WTC11 (cell line): ENCODE measurements at regions not wholly inside any gene's neighbourhood (a gene's known extent, or its start where the extent isn't known, plus 50 kb on each side); places are given as distances from the start of the nearest gene placed in this dataset.

Source experiments
- ATAC-seq: fragments of 200-7000 bp; cut with Tn5 transposase; 2 replicates; pipeline ENCODE4 v1.10.0; 2021; ENCODE audit warnings: mild to moderate bottlenecking, moderate library complexity
- CTCF ChIA-PET: fragments of 300-600 bp; sonication (Branson Sonifier 250); formaldehyde crosslinking; loops from one replicate; lab custom pipeline; 2021; ENCODE audit warnings: antibody characterized with exemption; lab: Charles Lee
- POLR2A ChIA-PET: fragments of 350-600 bp; sonication (Branson Sonifier 250); formaldehyde crosslinking; loops from one replicate; lab custom pipeline; 2021; ENCODE audit warnings: antibody characterized with exemption; lab: Charles Lee
- DNase-seq: peaks from one replicate; pipeline ENCODE4 v3.0.0; 2021; ENCODE audit warnings: low spot score
- H3K27ac Mint-ChIP-seq: 2 replicates; pipeline ENCODE4 v1.8.0; 2021; ENCODE audit warnings: mixed read lengths
- H3K27me3 Mint-ChIP-seq: 2 replicates; pipeline ENCODE4 v1.8.0; 2021; ENCODE audit warnings: low read depth, mild to moderate bottlenecking, moderate library complexity, mixed read lengths
- H3K36me3 Mint-ChIP-seq: 2 replicates; pipeline ENCODE4 v1.8.0; 2021; ENCODE audit warnings: mixed read lengths
- H3K4me1 Mint-ChIP-seq: 2 replicates; pipeline ENCODE4 v1.8.0; 2022; ENCODE audit warnings: mixed read lengths
- H3K4me3 Mint-ChIP-seq: 2 replicates; pipeline ENCODE4 v1.8.0; 2021; ENCODE audit warnings: mild to moderate bottlenecking, moderate library complexity, mixed read lengths
- H3K9me3 Mint-ChIP-seq: 2 replicates; pipeline ENCODE4 v1.8.0; 2021; ENCODE audit warnings: mixed read lengths
- AR ChIP-seq: fragments of 250-450 bp; sonication (Bioruptor Pico); IDR thresholded peaks from 2 replicates; pipeline ENCODE4 v1.9.0; 2021; ENCODE audit warnings: mild to moderate bottlenecking
- ELF4 ChIP-seq: sonication (generic); formaldehyde crosslinking; IDR thresholded peaks from 2 replicates; pipeline ENCODE4 v1.8.1; 2022; ENCODE audit warnings: low read depth, mild to moderate bottlenecking, moderate library complexity, missing genetic modification reagents
- HMGA2 ChIP-seq: fragments of 250-450 bp; sonication (Bioruptor Pico); IDR thresholded peaks from 2 replicates; pipeline ENCODE4 v1.4.0; 2021; ENCODE audit warnings: mild to moderate bottlenecking, moderate library complexity
- NR3C1 ChIP-seq: sonication (generic); formaldehyde crosslinking; conservative IDR thresholded peaks from 2 replicates; pipeline ENCODE4 v1.8.1; 2023; ENCODE audit warnings: low read depth, mild to moderate bottlenecking, missing genetic modification reagents
- OVOL2 ChIP-seq: fragments of 250-450 bp; sonication (Bioruptor Pico); IDR thresholded peaks from 2 replicates; pipeline ENCODE4 v1.9.0; 2021; ENCODE audit warnings: mild to moderate bottlenecking, borderline replicate concordance
- ZNF423 ChIP-seq: fragments of 250-450 bp; sonication (Bioruptor Pico); IDR thresholded peaks from 2 replicates; pipeline ENCODE4 v2.1.2; 2022; ENCODE audit warnings: mild to moderate bottlenecking, moderate library complexity
- ZNF425 ChIP-seq: fragments of 250-450 bp; sonication (Bioruptor Pico); conservative IDR thresholded peaks from 2 replicates; pipeline ENCODE4 v1.9.0; 2021; ENCODE audit warnings: mild to moderate bottlenecking
- ZNF671 ChIP-seq: fragments of 250-450 bp; sonication (Bioruptor Pico); IDR thresholded peaks from 2 replicates; pipeline ENCODE4 v1.8.0; 2021; ENCODE audit warnings: mild to moderate bottlenecking
- TF ChIP-seq, protein P1 (sequence below): sonication (generic); formaldehyde crosslinking; IDR thresholded peaks from 2 replicates; pipeline ENCODE4 v1.8.0; 2023; ENCODE audit warnings: missing genetic modification reagents
- TF ChIP-seq, protein P2 (sequence below): sonication (generic); formaldehyde crosslinking; IDR thresholded peaks from 2 replicates; pipeline ENCODE4 v1.8.0; 2022; ENCODE audit warnings: mild to moderate bottlenecking, missing genetic modification reagents

GRCh38 chr14:51442513-51443175 lies 202.6 kb downstream of the TMX1 start (continued):
- TF ChIP-seq, protein P1, sequence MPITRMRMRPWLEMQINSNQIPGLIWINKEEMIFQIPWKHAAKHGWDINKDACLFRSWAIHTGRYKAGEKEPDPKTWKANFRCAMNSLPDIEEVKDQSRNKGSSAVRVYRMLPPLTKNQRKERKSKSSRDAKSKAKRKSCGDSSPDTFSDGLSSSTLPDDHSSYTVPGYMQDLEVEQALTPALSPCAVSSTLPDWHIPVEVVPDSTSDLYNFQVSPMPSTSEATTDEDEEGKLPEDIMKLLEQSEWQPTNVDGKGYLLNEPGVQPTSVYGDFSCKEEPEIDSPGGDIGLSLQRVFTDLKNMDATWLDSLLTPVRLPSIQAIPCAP (CRISPR knock-in tag) = no peak
- TF ChIP-seq, protein P2, sequence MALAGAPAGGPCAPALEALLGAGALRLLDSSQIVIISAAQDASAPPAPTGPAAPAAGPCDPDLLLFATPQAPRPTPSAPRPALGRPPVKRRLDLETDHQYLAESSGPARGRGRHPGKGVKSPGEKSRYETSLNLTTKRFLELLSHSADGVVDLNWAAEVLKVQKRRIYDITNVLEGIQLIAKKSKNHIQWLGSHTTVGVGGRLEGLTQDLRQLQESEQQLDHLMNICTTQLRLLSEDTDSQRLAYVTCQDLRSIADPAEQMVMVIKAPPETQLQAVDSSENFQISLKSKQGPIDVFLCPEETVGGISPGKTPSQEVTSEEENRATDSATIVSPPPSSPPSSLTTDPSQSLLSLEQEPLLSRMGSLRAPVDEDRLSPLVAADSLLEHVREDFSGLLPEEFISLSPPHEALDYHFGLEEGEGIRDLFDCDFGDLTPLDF (CRISPR knock-in tag) = no peak
- TF ChIP-seq ZNF425 (CRISPR knock-in tag) = no peak
- TF ChIP-seq, all 79 proteins: peak for 0

DNA sequence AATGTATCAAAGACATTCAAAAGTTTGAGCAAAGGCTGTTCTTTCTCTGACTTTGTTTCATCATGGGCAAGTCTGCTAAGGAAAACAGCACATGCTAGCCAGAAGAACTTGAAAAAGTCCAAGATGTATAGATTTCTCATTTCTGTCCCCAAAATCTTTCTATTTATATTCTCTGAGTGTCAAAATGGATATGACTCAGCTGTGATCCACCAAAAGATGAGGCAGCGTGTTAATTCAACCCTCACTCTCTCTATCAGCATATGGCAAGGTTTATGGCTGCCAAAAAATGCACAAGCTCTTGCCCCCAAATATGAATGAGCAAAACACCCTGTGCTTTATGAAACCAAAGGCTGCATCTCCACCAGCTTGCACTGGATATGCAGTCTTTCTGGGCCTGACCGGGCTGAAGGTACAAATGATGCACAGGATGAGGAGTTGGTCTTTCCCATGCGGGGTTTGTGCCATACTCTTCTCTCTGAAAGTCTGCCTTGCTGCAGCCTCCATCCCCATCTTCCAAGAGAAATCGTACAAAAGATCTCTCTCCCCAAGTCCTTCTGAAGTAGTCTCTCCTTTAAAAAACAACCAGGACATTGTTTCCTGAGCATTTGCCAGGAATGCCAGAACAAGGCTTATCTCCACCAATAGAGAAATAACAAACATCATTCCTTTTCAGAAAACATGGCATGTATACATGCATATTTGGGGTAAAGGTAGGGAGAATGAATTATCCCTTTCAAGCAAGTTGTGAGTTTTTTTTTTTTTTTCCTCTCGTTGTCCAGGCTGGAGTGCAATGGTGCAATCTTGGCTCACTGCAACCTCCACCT lies 203.4 kb downstream of the TMX1 start:
- no peak for ATAC-seq
- peaks cover 12% of the 10 kb centered on the region for H3K4me1 Mint-ChIP-seq
- ChIA-PET POLR2A (no interaction called here), CTCF (no interaction called here)
- no peak overlapping the region for H3K27ac Mint-ChIP-seq
- no peak for TF ChIP-seq OVOL2 (CRISPR knock-in tag)
- H3K36me3 Mint-ChIP-seq = no peaks in the 10 kb centered on the region
- no peak for DNase-seq
- peaks cover 23% of the 10 kb centered on the region for H3K27me3 Mint-ChIP-seq
- no peak overlapping the region for H3K4me3 Mint-ChIP-seq
- H3K9me3 Mint-ChIP-seq = no peaks in the 10 kb centered on the region

- no peak for DNase-seq
- TF ChIP-seq ZNF671 (no peak), HMGA2 (CRISPR knock-in tag) (no peak), AR (CRISPR knock-in tag) (no peak), ELF4 (CRISPR knock-in tag) (no peak), ZNF423 (CRISPR knock-in tag) (no peak), NR3C1 (CRISPR knock-in tag) (no peak), ZNF425 (CRISPR knock-in tag) (no peak)
- TF ChIP-seq, protein P2 (CRISPR knock-in tag) = no peak
- no peak overlapping the region for H3K27ac Mint-ChIP-seq
- H3K27me3 Mint-ChIP-seq = peaks cover 13% of the 10 kb centered on the region
- H3K4me1 Mint-ChIP-seq = peaks cover 9% of the 10 kb centered on the region
- H3K36me3 Mint-ChIP-seq = no peaks in the 10 kb centered on the region
- no peaks in the 10 kb centered on the region for H3K9me3 Mint-ChIP-seq
- no peak overlapping the region for H3K4me3 Mint-ChIP-seq
- CTCF ChIA-PET = no interaction called here
- ATAC-seq = no peak
- POLR2A ChIA-PET = no interaction called here
These were observed 204.4 kb downstream of the TMX1 start for GRCh38 chr14:51444353-51445000.
